Activated naive CD4-positive, alpha-beta T cell treated with anti-CD3 and anti-CD28 coated beads, Interleukin-2, amount 50 U/mL, for 72 hours (primary cell): ENCODE measurements at regions not wholly inside any gene's neighbourhood (a gene's known extent, or its start where the extent isn't known, plus 50 kb on each side); places are given as distances from the start of the nearest gene placed in this dataset.

Source experiments
- ATAC-seq, 2 donors: fragments of 150-1000 bp; cut with Tn5 transposase; 2 replicates each; pipeline ENCODE4 v1.10.0; 2021; ENCODE audit warnings: mild to moderate bottlenecking in 2 of 2, moderate library complexity in 2 of 2
- DNase-seq, 2 donors: peaks; one replicate each; pipeline ENCODE4 v3.0.0; 2021 to 2022; ENCODE audit warnings: low spot score in 2 of 2
- H3K27ac Mint-ChIP-seq, 2 donors: one replicate each; pipeline ENCODE4 v1.8.0; 2022; ENCODE audit warnings: mild to moderate bottlenecking in 2 of 2, mixed read lengths in 2 of 2
- H3K36me3 Mint-ChIP-seq, 2 donors: one replicate each; pipeline ENCODE4 v1.8.0; 2022; ENCODE audit warnings: mixed read lengths in 2 of 2
- H3K9me3 Mint-ChIP-seq, 2 donors: one replicate each; pipeline ENCODE4 v1.8.0; 2022; ENCODE audit warnings: mixed read lengths in 2 of 2

- no peak for DNase-seq
These were observed 243.3 kb downstream of the ERMARD start for GRCh38 chr6:169994739-169995138.

DNA sequence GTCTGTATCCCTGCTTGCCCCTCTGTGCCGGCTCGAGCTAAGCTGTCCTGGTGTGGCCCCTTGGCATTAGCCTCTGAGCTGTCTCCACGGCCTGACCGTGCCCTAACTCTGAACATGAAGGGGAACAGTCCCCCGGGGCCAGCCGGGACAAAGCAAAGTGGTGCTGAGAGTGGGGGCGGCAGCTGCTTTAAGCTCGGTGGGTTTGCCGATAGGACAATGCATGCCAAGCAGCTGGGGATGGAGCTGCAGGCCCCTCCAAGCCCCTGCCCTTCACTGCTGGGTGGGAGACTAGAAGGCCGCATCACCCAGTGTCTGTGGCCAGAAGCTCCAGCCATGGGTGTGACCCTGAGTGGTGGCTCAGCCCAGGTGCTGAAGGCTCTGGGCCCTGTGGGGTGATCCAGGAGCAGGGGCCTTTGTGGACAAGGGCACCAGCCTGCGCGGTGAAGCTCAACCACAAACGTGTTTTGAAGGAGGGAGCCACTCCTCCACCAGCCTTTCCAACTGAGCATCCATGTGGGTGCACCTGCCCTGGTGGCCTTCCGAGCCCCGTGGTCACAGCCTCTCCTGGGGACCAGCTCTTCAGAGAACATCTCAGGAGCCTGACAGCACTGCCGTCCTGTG, 242.5 kb downstream of the ERMARD start:
- no peaks in the 10 kb centered on the region for H3K36me3 Mint-ChIP-seq
- no peaks in the 10 kb centered on the region for H3K9me3 Mint-ChIP-seq
- H3K27ac Mint-ChIP-seq: no peak overlapping the region
- no peak for ATAC-seq
- peak in 1 of 2 donors; percentile 52 for DNase-seq

More at GRCh38 chr6:169994739-169995138, 243.3 kb downstream of the ERMARD start:
- ATAC-seq: no peak
- Mint-ChIP-seq H3K36me3 (no peaks in the 10 kb centered on the region), H3K9me3 (no peaks in the 10 kb centered on the region), H3K27ac (no peak overlapping the region)

DNA sequence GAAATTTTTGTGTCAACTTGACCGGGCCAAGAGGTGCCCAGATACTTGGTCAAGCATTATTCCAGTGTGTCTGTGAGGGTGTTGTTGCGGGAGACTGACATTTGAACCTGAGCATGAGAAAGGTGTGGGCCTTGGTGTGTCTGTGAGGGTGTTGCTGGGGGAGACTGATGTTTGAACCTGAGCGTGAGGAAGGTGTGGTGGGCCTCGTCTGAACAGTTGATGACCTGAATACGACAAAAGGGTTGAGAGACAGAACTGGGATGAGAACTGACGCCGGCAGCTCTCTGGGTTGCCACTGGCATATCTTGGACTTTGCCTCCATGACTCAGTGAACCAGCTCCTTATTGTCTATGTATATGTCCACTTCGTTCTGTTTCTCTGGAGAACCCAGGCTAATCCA, 240.5 kb downstream of the ERMARD start:
- Mint-ChIP-seq H3K36me3 (no peaks in the 10 kb centered on the region), H3K27ac (no peak overlapping the region), H3K9me3 (no peaks in the 10 kb centered on the region)
- DNase-seq (no peak), ATAC-seq (no peak)

DNA sequence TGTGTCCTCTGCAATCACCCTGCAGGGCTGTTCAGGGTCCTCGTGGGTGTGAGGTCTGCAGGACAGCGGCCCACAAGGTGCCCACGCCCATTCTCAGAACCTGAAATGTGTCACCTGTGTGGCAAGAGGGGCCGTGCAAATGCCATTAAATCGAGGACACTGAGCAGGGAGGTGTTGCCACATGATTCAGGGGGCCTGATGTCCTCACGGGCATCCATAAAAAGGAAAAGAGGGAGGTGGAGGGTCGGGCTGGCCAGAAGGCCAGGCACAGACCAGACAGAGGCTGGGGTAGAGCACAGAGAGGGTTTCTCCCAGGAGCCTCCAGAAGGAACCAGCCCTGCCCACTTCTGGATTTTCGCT, 239.6 kb downstream of the ERMARD start:
- H3K9me3 Mint-ChIP-seq: no peaks in the 10 kb centered on the region
- ATAC-seq: no peak
- peak overlapping the region in 1 of 2 donors; percentile 0 for H3K27ac Mint-ChIP-seq
- H3K36me3 Mint-ChIP-seq: no peaks in the 10 kb centered on the region
- DNase-seq: peak in 1 of 2 donors; percentile 50

DNA sequence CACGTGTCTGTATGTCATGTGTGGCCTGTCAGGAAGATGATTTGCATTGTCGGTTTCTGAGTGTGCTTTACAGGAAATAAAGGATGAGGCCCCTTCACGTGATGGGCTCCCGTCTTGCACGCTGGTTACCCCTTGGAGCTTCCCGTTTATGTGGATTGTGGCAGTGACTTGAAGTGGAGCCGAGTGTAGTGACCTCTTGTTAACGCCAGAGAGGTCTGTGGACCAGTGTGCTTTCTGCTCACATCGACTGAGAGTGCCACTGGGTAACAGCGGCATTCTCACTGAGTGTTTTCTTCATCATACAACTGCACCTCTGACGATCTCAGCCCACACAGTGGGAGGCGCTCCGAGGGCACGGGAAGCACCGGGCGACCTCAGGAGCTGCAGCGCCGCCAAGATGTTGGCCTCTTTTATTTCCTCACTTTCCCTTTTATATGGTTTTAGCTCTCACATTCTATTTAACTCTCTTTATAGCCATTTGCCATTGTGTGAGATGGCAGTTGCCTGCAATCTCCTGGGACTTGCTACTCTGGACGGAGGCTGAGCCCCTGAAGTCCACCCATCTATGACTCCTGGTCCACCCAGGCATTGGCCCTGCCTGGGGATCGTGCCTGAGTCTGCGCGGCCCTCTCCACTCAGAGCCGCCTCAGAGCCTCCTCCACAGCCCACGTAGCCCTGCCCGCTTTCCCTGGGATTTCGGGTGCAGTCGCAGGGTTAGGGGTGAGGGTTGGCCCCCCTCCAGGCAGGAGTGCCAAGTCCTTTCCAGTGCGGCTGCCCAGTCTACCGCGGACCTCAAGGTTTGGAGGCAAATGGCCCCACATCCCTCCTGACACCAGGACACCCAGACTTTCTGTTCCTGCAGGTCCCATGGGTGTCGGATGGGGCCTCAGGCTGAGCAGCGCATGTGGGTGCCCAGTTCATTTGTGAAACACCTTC, 238.9 kb downstream of the ERMARD start:
- Mint-ChIP-seq H3K27ac (peak overlapping the region; percentile 0 to 77), H3K9me3 (no peaks in the 10 kb centered on the region), H3K36me3 (no peaks in the 10 kb centered on the region)
- ATAC-seq (peak; percentile 73 to 94), DNase-seq (peak; percentile 59 to 70)

DNA sequence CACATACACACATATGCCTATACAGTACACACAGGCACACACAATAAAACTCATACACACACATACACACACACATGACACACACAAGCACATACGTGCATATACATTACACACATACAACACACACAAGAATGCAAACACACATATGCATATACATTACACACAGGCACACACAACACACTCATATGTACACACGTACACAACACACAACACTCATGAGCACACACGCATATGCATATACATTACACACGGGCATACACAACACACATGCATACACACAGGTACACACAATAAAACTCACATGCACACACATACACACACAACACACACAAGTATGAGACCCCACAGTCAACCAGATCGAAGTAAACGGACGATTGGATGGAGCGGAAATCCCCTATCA, 238.2 kb downstream of the ERMARD start:
- no peaks in the 10 kb centered on the region for H3K9me3 Mint-ChIP-seq
- ATAC-seq: no peak
- no peaks in the 10 kb centered on the region for H3K36me3 Mint-ChIP-seq
- DNase-seq: no peak
- peak overlapping the region; percentile 0 for H3K27ac Mint-ChIP-seq

GRCh38 chr6:169988769-169989550, 237.5 kb downstream of the ERMARD start:
- ATAC-seq (no peak), DNase-seq (peak in 1 of 2 donors; percentile 52)
- Mint-ChIP-seq H3K9me3 (no peaks in the 10 kb centered on the region), H3K27ac (peak overlapping the region in 1 of 2 donors; percentile 0), H3K36me3 (no peaks in the 10 kb centered on the region)

DNA sequence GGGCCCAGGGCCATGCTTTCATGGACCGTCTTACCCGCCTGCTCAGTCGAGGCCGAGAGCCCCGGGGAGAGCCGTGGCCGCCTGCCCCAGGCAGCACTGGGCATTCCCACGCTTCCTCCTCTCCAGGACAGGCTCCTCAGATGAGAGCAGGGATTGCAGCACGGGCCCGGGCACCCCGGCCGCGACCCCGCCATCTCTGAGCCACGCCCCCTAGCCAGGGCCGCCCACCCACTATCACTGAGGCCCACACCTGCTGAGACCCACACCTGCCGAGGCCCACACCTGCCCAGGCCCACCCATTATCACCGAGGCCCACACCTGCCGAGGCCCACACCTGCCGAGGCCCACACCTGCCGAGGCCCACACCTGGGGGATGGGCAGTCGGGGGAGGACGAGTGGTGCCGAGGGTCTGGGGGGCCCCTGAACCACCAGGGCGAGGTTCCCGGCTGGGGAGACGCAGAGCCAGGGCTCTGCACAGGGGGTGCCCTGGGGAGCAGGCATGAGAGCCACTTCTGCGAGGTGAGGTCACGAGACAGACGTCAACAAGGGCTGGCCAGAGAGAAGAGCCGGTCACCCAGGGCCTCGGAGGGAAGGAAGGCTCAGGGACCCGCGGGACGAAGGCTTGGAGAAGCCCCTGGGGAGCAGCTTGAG, 235.6 kb downstream of the ERMARD start:
- H3K9me3 Mint-ChIP-seq: no peaks in the 10 kb centered on the region
- H3K27ac Mint-ChIP-seq: no peak overlapping the region
- no peak for ATAC-seq
- no peaks in the 10 kb centered on the region for H3K36me3 Mint-ChIP-seq
- DNase-seq: no peak

- no peaks in the 10 kb centered on the region for H3K9me3 Mint-ChIP-seq
- no peaks in the 10 kb centered on the region for H3K36me3 Mint-ChIP-seq
- no peak overlapping the region for H3K27ac Mint-ChIP-seq
- DNase-seq (peak in 1 of 2 donors; percentile 41), ATAC-seq (no peak)
These were observed 234.9 kb downstream of the ERMARD start for GRCh38 chr6:169986171-169986847.

- no peak overlapping the region for H3K27ac Mint-ChIP-seq
- DNase-seq (no peak), ATAC-seq (no peak)
- no peaks in the 10 kb centered on the region for H3K36me3 Mint-ChIP-seq
- H3K9me3 Mint-ChIP-seq: no peaks in the 10 kb centered on the region
These were observed 233.9 kb downstream of the ERMARD start for GRCh38 chr6:169985121-169986015.

- no peaks in the 10 kb centered on the region for H3K36me3 Mint-ChIP-seq
- no peak for ATAC-seq
- no peak for DNase-seq
- no peaks in the 10 kb centered on the region for H3K9me3 Mint-ChIP-seq
- no peak overlapping the region for H3K27ac Mint-ChIP-seq
These were observed 233.0 kb downstream of the ERMARD start for GRCh38 chr6:169984181-169985120.

DNA sequence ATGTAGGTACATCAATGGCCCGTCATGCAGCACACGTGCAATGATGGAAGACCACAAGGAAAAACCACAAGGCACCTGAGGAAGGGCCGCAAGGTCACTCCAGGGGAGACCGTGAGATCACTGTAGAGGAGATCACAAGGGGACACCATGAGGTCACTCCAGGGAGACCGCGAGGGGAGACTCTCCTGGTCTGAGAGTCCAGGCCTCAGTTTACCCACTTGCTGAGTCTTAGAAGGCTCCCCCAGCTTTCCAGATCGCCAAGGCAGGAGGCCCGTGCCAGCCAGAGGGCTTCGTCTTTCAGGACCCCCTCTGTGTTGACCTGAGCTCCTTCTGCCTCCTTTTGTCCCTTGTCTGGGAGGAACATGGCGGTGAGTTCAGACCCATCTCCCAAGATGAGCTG, 232.2 kb downstream of the ERMARD start:
- H3K36me3 Mint-ChIP-seq: no peaks in the 10 kb centered on the region
- DNase-seq: no peak
- H3K9me3 Mint-ChIP-seq: no peaks in the 10 kb centered on the region
- no peak overlapping the region for H3K27ac Mint-ChIP-seq
- ATAC-seq: no peak

- Mint-ChIP-seq H3K27ac (no peak overlapping the region), H3K9me3 (no peaks in the 10 kb centered on the region), H3K36me3 (no peaks in the 10 kb centered on the region)
- DNase-seq (no peak), ATAC-seq (no peak)
These were observed 231.3 kb downstream of the ERMARD start for GRCh38 chr6:169982461-169983386.
